Tibial nerve (tissue), 4 donors: ENCODE measurements at regions not wholly inside any gene's neighbourhood (a gene's known extent, or its start where the extent isn't known, plus 50 kb on each side); places are given as distances from the start of the nearest gene placed in this dataset.

Source experiments
- DNase-seq, 2 donors: peaks; one replicate each; pipeline ENCODE4 v3.0.0-alpha.2; 2019; ENCODE audit warnings: low spot score in 2 of 2
- H3K27ac ChIP-seq, 4 donors: fragments of 200-600 bp; sonication (generic) in 3 of 4; one replicate each; pipeline ENCODE4 v1.5.1; 2017 to 2019; ENCODE audit warnings: mild to moderate bottlenecking in 1 of 4
- H3K27me3 ChIP-seq, 2 donors: fragments of 200-600 bp; sonication (generic) in 1 of 2; one replicate each; pipeline versions ENCODE4 v1.5.1 to v1.6.0; 2017 to 2019
- H3K36me3 ChIP-seq, 3 donors: fragments of 200-600 bp; sonication (generic); one replicate each; pipeline ENCODE4 v1.5.1; 2018 to 2019
- H3K4me1 ChIP-seq, 4 donors: fragments of 200-600 bp; sonication (generic) in 3 of 4; one replicate each; pipeline ENCODE4 v1.5.1; 2017 to 2019
- H3K4me3 ChIP-seq, 4 donors: fragments of 200-600 bp; sonication (generic) in 3 of 4; one replicate each; pipeline ENCODE4 v1.5.1; 2017 to 2019; ENCODE audit warnings: mild to moderate bottlenecking in 1 of 4, moderate library complexity in 1 of 4
- H3K9me3 ChIP-seq, 4 donors: fragments of 200-600 bp; sonication (generic) in 3 of 4; one replicate each; pipeline ENCODE4 v1.5.1; 2017 to 2019
- EP300 ChIP-seq, 2 donors: sonication (generic); formaldehyde crosslinking; IDR thresholded peaks; one replicate each; pipeline ENCODE4 v1.6.1; 2017; ENCODE audit warnings: antibody characterized with exemption in 2 of 2, mild to moderate bottlenecking in 1 of 2
- POLR2A ChIP-seq, 2 donors: fragments of 450-650 bp; IDR thresholded peaks; one replicate each; pipeline ENCODE4 v1.6.1; 2017; ENCODE audit warnings: antibody characterized with exemption in 2 of 2, mild to moderate bottlenecking in 2 of 2, moderate library complexity in 2 of 2
- WGBS, 2 donors: methylation state at CpG; one replicate each; pipeline ENCODE4 v1.1.5; 2018; 5-methylcytosine and 5-hydroxymethylcytosine counted together
- TF ChIP-seq, protein P1 (sequence below), 5 experiments: fragments of 200-600 bp in 3 of 5; fragments of 450-650 bp in 2 of 5; sonication (generic) in 3 of 5; IDR thresholded peaks; one replicate each; pipeline ENCODE4 v1.5.1; 2016 to 2019; ENCODE audit warnings: antibody characterized with exemption in 5 of 5, mild to moderate bottlenecking in 3 of 5, moderate library complexity in 2 of 5

DNA sequence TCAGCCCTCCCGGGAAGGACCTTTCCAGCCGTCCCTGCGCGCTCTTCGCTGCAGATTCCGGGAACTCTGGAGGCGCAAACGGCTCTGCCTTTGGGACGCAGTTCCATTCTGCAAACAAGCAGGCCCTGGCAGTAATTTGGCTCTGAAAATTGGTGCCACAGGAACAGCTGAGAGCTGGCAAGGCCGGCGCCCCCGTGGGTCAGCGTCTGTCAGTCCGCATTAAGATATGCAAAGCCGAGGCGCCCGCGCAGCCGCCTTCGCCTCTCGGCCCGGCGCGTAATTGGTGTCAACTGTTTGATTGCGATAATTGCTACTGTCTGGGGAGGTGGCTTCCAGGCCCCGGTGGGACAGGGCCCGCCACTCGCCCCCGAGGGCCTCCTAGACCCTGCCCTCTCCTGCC lies 73.6 kb downstream of the NCR2 start:
- peaks cover 0 to 46% of the 10 kb centered on the region in 2 donors for H3K27me3 ChIP-seq
- H3K9me3 ChIP-seq, result peaks cover 0 to 5% (median 0%) of the 10 kb centered on the region in 4 donors
- 77 to 80% methylated on average over 18 to 28 of the region's 29 CpGs for WGBS, 2 donors
- DNase-seq, result no peak
- peaks cover 0 to 17% (median 2%) of the 10 kb centered on the region in 4 donors for H3K4me1 ChIP-seq
- H3K36me3 ChIP-seq, result no peaks in the 10 kb centered on the region
- TF ChIP-seq, protein P1, sequence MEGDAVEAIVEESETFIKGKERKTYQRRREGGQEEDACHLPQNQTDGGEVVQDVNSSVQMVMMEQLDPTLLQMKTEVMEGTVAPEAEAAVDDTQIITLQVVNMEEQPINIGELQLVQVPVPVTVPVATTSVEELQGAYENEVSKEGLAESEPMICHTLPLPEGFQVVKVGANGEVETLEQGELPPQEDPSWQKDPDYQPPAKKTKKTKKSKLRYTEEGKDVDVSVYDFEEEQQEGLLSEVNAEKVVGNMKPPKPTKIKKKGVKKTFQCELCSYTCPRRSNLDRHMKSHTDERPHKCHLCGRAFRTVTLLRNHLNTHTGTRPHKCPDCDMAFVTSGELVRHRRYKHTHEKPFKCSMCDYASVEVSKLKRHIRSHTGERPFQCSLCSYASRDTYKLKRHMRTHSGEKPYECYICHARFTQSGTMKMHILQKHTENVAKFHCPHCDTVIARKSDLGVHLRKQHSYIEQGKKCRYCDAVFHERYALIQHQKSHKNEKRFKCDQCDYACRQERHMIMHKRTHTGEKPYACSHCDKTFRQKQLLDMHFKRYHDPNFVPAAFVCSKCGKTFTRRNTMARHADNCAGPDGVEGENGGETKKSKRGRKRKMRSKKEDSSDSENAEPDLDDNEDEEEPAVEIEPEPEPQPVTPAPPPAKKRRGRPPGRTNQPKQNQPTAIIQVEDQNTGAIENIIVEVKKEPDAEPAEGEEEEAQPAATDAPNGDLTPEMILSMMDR (IDR thresholded peaks at IDR 0.05), result no peak
- TF ChIP-seq EP300 (IDR thresholded peaks at IDR 0.05) (no peak), POLR2A (IDR thresholded peaks at IDR 0.05) (no peak)
- H3K4me3 ChIP-seq, result no peak overlapping the region
- no peak overlapping the region for H3K27ac ChIP-seq

DNA sequence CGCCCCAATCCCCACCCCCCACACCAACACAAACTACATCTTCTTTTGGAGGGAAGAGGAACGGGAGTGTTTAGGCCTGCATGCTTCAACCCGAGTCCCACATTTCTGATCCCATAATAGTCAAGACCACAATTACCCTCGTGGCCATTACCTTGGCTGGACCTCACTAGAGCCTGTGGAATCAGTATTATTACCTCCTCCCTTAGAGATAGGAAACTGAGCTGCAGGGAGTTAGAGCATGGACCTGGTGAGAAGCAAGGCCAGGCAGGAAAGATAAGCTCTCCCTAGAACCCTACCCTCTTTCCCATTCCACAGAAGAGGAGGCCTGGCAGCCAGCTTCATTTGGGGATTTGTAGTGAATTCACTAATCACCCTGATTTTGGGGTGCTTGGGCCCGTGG lies 74.1 kb downstream of the NCR2 start:
- TF ChIP-seq, protein P1 (IDR thresholded peaks at IDR 0.05), result no peak
- no peak for TF ChIP-seq EP300 (IDR thresholded peaks at IDR 0.05)
- no peak for DNase-seq
- H3K27ac ChIP-seq, result no peak overlapping the region
- H3K4me3 ChIP-seq, result no peak overlapping the region
- 75 to 77% methylated on average over 5 of the region's 5 CpGs for WGBS, 2 donors
- H3K36me3 ChIP-seq, result no peaks in the 10 kb centered on the region
- H3K4me1 ChIP-seq, result peaks cover 0 to 17% (median 2%) of the 10 kb centered on the region in 4 donors
- H3K27me3 ChIP-seq, result peaks cover 0 to 46% of the 10 kb centered on the region in 2 donors
- peaks cover 0 to 5% (median 0%) of the 10 kb centered on the region in 4 donors for H3K9me3 ChIP-seq

DNA sequence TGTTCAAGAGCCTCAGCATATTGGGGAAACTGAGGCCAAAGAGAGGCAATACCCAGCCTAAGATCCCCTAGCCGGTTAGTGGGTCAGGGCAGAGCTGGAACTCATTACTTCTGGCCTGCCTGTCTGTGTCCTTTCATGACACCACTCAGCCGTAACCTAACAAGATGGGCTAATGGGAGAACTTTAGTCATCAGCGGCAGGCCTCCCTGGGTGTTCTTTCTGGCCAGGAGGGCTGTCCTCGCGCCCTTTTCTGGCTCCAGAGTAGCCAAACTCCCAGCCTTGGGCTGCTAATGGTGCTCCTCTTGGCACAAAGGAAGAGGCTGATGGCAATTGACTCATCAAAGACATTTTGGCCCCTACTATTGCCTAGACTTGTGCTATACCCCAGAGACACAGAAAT lies 76.6 kb downstream of the NCR2 start:
- Histone ChIP-seq H3K27ac (no peak overlapping the region), H3K36me3 (no peaks in the 10 kb centered on the region), H3K27me3 (peaks cover 0 to 49% of the 10 kb centered on the region in 2 donors), H3K4me3 (no peak overlapping the region), H3K4me1 (peaks cover 0 to 10% (median 0%) of the 10 kb centered on the region in 4 donors), H3K9me3 (no peaks in the 10 kb centered on the region)
- TF ChIP-seq, protein P1 (IDR thresholded peaks at IDR 0.05), result no peak
- WGBS, 2 donors, result 87 to 92% methylated on average over 5 of the region's 5 CpGs
- DNase-seq, result no peak

DNA sequence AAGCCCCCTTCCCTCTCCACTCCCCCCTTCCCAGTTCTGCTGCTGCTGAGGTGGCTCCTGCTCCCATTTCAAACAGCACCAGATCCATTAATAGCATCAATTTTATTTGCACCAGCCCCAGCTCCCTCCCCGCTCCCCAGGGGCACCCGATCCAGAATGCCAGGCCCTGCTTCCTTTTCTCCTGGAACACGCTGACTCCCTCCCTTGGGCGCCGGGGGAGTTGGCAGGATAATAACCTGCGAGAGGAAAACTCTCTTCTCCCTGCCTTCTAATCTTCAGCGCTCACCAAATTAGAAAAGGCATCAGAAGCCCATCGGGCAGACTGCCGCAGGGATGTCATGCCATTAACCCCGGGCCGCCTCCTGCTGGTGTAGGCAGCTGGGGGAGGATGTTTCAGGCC lies 77.8 kb downstream of the NCR2 start:
- 63 to 68% methylated on average over 11 of the region's 11 CpGs for WGBS, 2 donors
- no peak for DNase-seq
- H3K9me3 ChIP-seq, result no peaks in the 10 kb centered on the region
- no peak overlapping the region for H3K4me3 ChIP-seq
- no peaks in the 10 kb centered on the region for H3K36me3 ChIP-seq
- peaks cover 0 to 41% of the 10 kb centered on the region in 2 donors for H3K27me3 ChIP-seq
- no peak for TF ChIP-seq POLR2A (IDR thresholded peaks at IDR 0.05)
- H3K27ac ChIP-seq, result no peak overlapping the region
- peaks cover 0 to 7% (median 0%) of the 10 kb centered on the region in 4 donors for H3K4me1 ChIP-seq

DNA sequence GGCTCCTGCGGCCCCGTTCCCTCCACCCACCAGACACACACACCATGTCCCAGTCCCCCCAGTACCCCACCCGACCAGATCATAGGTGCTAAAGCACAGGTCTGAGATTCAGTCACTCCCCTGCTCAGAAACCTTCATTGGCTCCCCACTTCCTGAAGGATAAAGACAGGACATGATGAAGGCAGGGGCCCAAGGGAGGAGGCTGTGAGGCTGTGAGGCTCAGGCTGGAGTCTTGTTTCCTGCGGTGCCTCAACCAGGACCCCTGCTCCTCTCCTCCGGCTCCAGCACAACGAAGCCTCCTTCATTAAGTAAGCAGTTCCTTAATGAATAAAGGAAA lies 81.1 kb downstream of the NCR2 start:
- 63 to 73% methylated on average over 6 of the region's 6 CpGs for WGBS, 2 donors
- no peak for DNase-seq
- Histone ChIP-seq H3K4me1 (peaks cover 0 to 2% (median 0%) of the 10 kb centered on the region in 4 donors), H3K4me3 (no peak overlapping the region), H3K9me3 (peaks cover 0 to 8% (median 0%) of the 10 kb centered on the region in 4 donors), H3K27ac (no peak overlapping the region), H3K36me3 (no peaks in the 10 kb centered on the region), H3K27me3 (peaks cover 0 to 29% of the 10 kb centered on the region in 2 donors)
- TF ChIP-seq, protein P1 (IDR thresholded peaks at IDR 0.05), result no peak
- TF ChIP-seq POLR2A (IDR thresholded peaks at IDR 0.05), result no peak
- TF ChIP-seq EP300 (IDR thresholded peaks at IDR 0.05), result no peak

GRCh38 chr6:41418741-41419140 lies 83.3 kb downstream of the NCR2 start:
- H3K4me1 ChIP-seq, result no peaks in the 10 kb centered on the region
- peaks cover 0 to 16% of the 10 kb centered on the region in 2 donors for H3K27me3 ChIP-seq
- peaks cover 0 to 8% (median 0%) of the 10 kb centered on the region in 4 donors for H3K9me3 ChIP-seq
- no peak overlapping the region for H3K27ac ChIP-seq
- no peak overlapping the region for H3K4me3 ChIP-seq
- WGBS, 2 donors, result 83 to 92% methylated on average over 2 of the region's 2 CpGs
- DNase-seq, result no peak
- TF ChIP-seq EP300 (IDR thresholded peaks at IDR 0.05) (no peak), POLR2A (IDR thresholded peaks at IDR 0.05) (no peak)
- TF ChIP-seq, protein P1 (IDR thresholded peaks at IDR 0.05), result no peak
- H3K36me3 ChIP-seq, result no peaks in the 10 kb centered on the region
